Suprapubic skin (tissue), 4 donors: ENCODE measurements at regions not wholly inside any gene's neighbourhood (a gene's known extent, or its start where the extent isn't known, plus 50 kb on each side); places are given as distances from the start of the nearest gene placed in this dataset.

Source experiments
- DNase-seq, 2 donors: peaks; one replicate each; pipeline ENCODE4 v3.0.0-alpha.2; 2019; ENCODE audit warnings: low spot score in 2 of 2
- H3K27ac ChIP-seq: fragments of 200-600 bp; sonication (generic); one replicate; pipeline ENCODE4 v1.5.1; 2019
- H3K27me3 ChIP-seq: fragments of 200-600 bp; sonication (generic); one replicate; pipeline ENCODE4 v1.5.1; 2019
- H3K36me3 ChIP-seq: fragments of 200-600 bp; sonication (generic); one replicate; pipeline ENCODE4 v1.5.1; 2019
- H3K4me1 ChIP-seq: fragments of 200-600 bp; sonication (generic); one replicate; pipeline ENCODE4 v1.5.1; 2019
- H3K4me3 ChIP-seq: fragments of 200-600 bp; sonication (generic); one replicate; pipeline ENCODE4 v1.5.1; 2019; ENCODE audit warnings: mild to moderate bottlenecking
- H3K9me3 ChIP-seq: fragments of 200-600 bp; sonication (generic); one replicate; pipeline ENCODE4 v1.5.1; 2019
- CTCF ChIP-seq, 2 donors: fragments of 200-600 bp in 1 of 2; fragments of 450-650 bp in 1 of 2; sonication (generic) in 1 of 2; IDR thresholded peaks; one replicate each; pipeline ENCODE4 v1.5.1; 2016 to 2019; ENCODE audit warnings: antibody characterized with exemption in 2 of 2, mild to moderate bottlenecking in 1 of 2, moderate library complexity in 1 of 2
- EP300 ChIP-seq: sonication (generic); formaldehyde crosslinking; IDR thresholded peaks from one replicate; pipeline ENCODE4 v1.6.1; 2017; ENCODE audit warnings: antibody characterized with exemption
- POLR2A ChIP-seq, 2 donors: fragments of 450-650 bp; IDR thresholded peaks; one replicate each; pipeline ENCODE4 v1.6.1; 2017; ENCODE audit warnings: antibody characterized with exemption in 2 of 2, mild to moderate bottlenecking in 2 of 2, moderate library complexity in 2 of 2
- POLR2AphosphoS5 ChIP-seq, 3 donors: sonication (generic); formaldehyde crosslinking; IDR thresholded peaks; one replicate each; pipeline ENCODE4 v1.6.1; 2017; ENCODE audit warnings: antibody characterized with exemption in 3 of 3
- WGBS: methylation state at CpG from one replicate; pipeline ENCODE4 v1.1.5; 2018; 5-methylcytosine and 5-hydroxymethylcytosine counted together

- no peaks in the 10 kb centered on the region for H3K9me3 ChIP-seq
- WGBS, result 63% methylated on average over 1 of the region's 1 CpG
- TF ChIP-seq POLR2A (IDR thresholded peaks at IDR 0.05) (no peak), EP300 (no peak), CTCF (IDR thresholded peaks at IDR 0.05) (no peak), POLR2AphosphoS5 (IDR thresholded peaks at IDR 0.05) (no peak)
- no peak for DNase-seq
- no peaks in the 10 kb centered on the region for H3K27me3 ChIP-seq
- no peaks in the 10 kb centered on the region for H3K4me1 ChIP-seq
- no peak overlapping the region for H3K27ac ChIP-seq
- H3K4me3 ChIP-seq, result no peak overlapping the region
- no peaks in the 10 kb centered on the region for H3K36me3 ChIP-seq
Measured at GRCh38 chr18:34280000-34280399, 55.3 kb upstream of the NOL4 start.

GRCh38 chr18:34280653-34281052 lies 55.9 kb upstream of the NOL4 start:
- Histone ChIP-seq H3K27me3 (no peaks in the 10 kb centered on the region), H3K27ac (no peak overlapping the region), H3K4me1 (no peaks in the 10 kb centered on the region), H3K4me3 (no peak overlapping the region), H3K9me3 (no peaks in the 10 kb centered on the region), H3K36me3 (no peaks in the 10 kb centered on the region)
- TF ChIP-seq POLR2A (IDR thresholded peaks at IDR 0.05) (no peak), CTCF (IDR thresholded peaks at IDR 0.05) (no peak), POLR2AphosphoS5 (IDR thresholded peaks at IDR 0.05) (no peak), EP300 (no peak)
- no peak for DNase-seq
- 84% methylated on average over 4 of the region's 4 CpGs for WGBS

- Histone ChIP-seq H3K4me1 (no peaks in the 10 kb centered on the region), H3K27me3 (no peaks in the 10 kb centered on the region), H3K27ac (no peak overlapping the region), H3K4me3 (no peak overlapping the region), H3K9me3 (no peaks in the 10 kb centered on the region), H3K36me3 (no peaks in the 10 kb centered on the region)
- TF ChIP-seq EP300, result no peak
- TF ChIP-seq POLR2AphosphoS5 (IDR thresholded peaks at IDR 0.05), result no peak
- TF ChIP-seq POLR2A (IDR thresholded peaks at IDR 0.05), result no peak
- no peak for TF ChIP-seq CTCF (IDR thresholded peaks at IDR 0.05)
- no peak for DNase-seq
- WGBS, result 63% methylated on average over 2 of the region's 2 CpGs
Measured at GRCh38 chr18:34281290-34281689, 56.6 kb upstream of the NOL4 start.

- Histone ChIP-seq H3K27me3 (no peaks in the 10 kb centered on the region), H3K4me1 (no peaks in the 10 kb centered on the region), H3K4me3 (no peak overlapping the region), H3K27ac (no peak overlapping the region), H3K9me3 (no peaks in the 10 kb centered on the region), H3K36me3 (no peaks in the 10 kb centered on the region)
- no peak for DNase-seq
- no peak for TF ChIP-seq EP300
- no peak for TF ChIP-seq CTCF (IDR thresholded peaks at IDR 0.05)
- TF ChIP-seq POLR2AphosphoS5 (IDR thresholded peaks at IDR 0.05), result no peak
- TF ChIP-seq POLR2A (IDR thresholded peaks at IDR 0.05), result no peak
- WGBS, result 57% methylated on average over 3 of the region's 3 CpGs
Measured at GRCh38 chr18:34281722-34282121, 57.0 kb upstream of the NOL4 start.

- WGBS, result 91% methylated on average over 1 of the region's 1 CpG
- no peak for DNase-seq
- no peaks in the 10 kb centered on the region for H3K4me1 ChIP-seq
- no peak overlapping the region for H3K27ac ChIP-seq
- no peaks in the 10 kb centered on the region for H3K36me3 ChIP-seq
- no peak overlapping the region for H3K4me3 ChIP-seq
- TF ChIP-seq EP300 (no peak), CTCF (IDR thresholded peaks at IDR 0.05) (no peak), POLR2AphosphoS5 (IDR thresholded peaks at IDR 0.05) (no peak), POLR2A (IDR thresholded peaks at IDR 0.05) (no peak)
- H3K27me3 ChIP-seq, result no peaks in the 10 kb centered on the region
- H3K9me3 ChIP-seq, result no peaks in the 10 kb centered on the region
Measured at GRCh38 chr18:34283506-34283905, 58.8 kb upstream of the NOL4 start.
